Amniotic stem cell (primary cell): ENCODE measurements at regions not wholly inside any gene's neighbourhood (a gene's known extent, or its start where the extent isn't known, plus 50 kb on each side); places are given as distances from the start of the nearest gene placed in this dataset.
A peak's percentile ranks its signal among the peaks of the same experiment; 100 is the strongest.
"Not testable (repeated sequence)": the region's sequence is repeated elsewhere in the genome, so short reads cannot be mapped to it uniquely, and the experiment has no call there.

Experiments
- DNase-seq: peaks from one replicate; lab custom pipeline; 2025; lab: John Stamatoyannopoulos, UW

- DNase-seq = no peak
These were observed 112.7 kb downstream of the TANC2 start for GRCh38 chr17:63078707-63079106.

DNA sequence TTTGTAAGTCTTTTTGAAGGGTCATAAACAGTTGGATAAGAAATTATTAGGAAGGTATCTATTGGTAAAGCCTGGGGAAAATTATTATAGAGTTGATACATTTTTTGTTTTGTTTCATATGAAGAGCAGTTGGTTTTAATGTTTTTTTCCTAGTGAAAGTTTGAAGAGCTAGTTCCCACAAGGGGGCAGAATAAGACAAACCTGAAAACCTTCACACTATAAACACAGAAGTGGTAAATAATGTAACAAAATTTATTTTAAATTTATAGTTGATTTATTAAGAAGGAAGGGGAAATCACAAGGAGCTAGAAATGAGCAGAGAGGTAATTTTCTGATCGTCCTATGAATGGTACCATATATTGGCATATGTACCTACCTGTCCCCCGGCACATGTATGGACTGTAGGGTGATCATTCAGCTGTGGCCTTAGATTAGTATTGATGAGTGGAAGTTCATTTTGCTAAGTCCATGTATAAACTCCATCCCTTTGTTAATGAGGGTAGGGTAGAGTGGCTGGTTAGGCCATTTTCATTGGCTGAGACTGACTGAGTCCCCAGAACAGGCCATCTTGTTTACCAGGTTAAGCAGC is 116.3 kb downstream of the TANC2 start:
- DNase-seq = peak; percentile 3

DNA sequence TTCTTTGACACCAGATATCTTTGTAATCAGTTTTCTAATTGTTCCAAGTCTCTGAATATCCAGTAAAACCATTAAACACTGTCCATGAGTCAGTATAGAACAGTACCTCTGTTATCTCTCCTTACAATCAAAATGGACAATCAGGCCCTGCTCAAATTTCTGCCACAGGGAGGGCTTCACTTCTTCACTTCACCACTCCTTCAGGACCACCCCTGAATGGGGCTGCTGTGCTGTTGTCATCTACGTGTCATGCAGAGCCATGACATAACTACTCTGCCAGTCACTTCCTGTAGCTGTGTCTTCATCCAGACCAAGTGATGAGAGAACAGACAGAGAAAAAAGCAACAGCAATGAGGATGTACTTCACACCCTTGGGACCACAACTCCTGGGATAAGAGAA is 116.9 kb downstream of the TANC2 start:
- DNase-seq = no peak

- no peak for DNase-seq
These were observed 120.6 kb downstream of the TANC2 start for GRCh38 chr17:63086483-63087185.

GRCh38 chr17:63090358-63091114 is 124.5 kb downstream of the TANC2 start:
- DNase-seq = not testable (repeated sequence)

GRCh38 chr17:63091909-63092308 is 125.9 kb downstream of the TANC2 start:
- DNase-seq = not testable (repeated sequence)

- no peak for DNase-seq
These were observed 128.6 kb downstream of the TANC2 start for GRCh38 chr17:63094631-63095030.

- no peak for DNase-seq
These were observed 129.4 kb downstream of the TANC2 start for GRCh38 chr17:63095459-63095858.

GRCh38 chr17:63095879-63096278 is 129.8 kb downstream of the TANC2 start:
- DNase-seq = no peak

- no peak for DNase-seq
These were observed 130.4 kb downstream of the TANC2 start for GRCh38 chr17:63096426-63096825.

DNA sequence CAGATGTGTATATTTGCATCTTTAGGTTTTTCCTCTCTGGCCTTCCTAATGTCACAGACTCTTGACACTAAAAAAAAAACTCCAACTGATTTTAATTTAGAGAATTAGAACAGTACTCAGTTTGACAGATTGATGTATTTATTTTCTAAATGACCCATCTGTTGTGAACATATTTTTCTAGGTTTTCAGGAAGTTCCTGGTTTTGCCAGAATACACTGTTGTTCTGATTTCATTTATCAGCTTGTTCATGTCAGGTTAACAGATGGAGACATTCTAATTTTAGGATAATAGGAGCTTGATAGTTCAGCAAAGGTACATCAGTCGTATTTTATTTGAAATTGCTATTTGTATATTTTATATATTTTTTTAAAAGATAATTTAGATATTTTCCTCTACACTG is 133.4 kb downstream of the TANC2 start:
- no peak for DNase-seq

DNA sequence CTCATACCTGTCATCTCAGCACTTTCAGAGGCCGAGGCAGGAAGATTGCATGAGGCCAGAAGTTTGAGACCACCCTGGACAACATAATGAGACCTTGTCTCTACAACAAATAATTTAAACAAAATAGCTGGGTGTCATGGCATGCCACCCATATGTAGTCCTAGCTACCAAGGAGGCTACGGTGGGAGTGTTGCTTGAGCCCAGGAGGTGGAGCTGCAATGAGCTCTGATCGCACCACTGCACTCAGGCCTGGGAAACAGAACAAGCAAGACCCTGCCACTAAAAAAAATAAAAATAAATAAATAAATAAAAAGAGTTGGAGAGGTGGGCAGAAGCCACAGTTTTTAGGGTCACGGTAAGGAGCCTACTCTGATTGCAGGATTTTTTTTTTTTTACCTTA is 136.0 kb downstream of the TANC2 start:
- DNase-seq = no peak

- no peak for DNase-seq
These were observed 140.0 kb downstream of the TANC2 start for GRCh38 chr17:63106050-63106449.

GRCh38 chr17:63109661-63110060 is 143.6 kb downstream of the TANC2 start:
- DNase-seq = no peak

DNA sequence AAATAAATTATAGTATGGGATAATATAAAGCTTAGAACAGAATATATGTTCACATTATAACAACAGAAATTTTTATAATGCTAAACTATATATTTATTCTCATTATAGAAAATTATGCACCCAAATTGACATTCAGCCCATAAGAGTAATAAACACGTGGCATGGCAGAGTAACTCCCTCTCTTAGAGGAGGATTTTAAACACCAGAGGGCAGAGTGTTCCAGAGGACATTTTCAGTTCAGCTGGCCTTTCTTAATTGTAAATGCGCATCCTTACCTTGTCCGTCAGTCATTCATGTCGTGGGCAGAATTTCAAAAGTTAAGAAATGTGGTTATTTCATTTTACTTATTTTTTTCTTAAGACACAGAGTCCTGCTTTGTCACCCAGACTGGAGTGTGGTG is 147.1 kb downstream of the TANC2 start:
- no peak for DNase-seq

GRCh38 chr17:63116228-63116627 is 150.2 kb downstream of the TANC2 start:
- no peak for DNase-seq

- no peak for DNase-seq
These were observed 151.2 kb downstream of the TANC2 start for GRCh38 chr17:63116967-63117830.

GRCh38 chr17:63120406-63120805 is 154.4 kb downstream of the TANC2 start:
- no peak for DNase-seq

DNA sequence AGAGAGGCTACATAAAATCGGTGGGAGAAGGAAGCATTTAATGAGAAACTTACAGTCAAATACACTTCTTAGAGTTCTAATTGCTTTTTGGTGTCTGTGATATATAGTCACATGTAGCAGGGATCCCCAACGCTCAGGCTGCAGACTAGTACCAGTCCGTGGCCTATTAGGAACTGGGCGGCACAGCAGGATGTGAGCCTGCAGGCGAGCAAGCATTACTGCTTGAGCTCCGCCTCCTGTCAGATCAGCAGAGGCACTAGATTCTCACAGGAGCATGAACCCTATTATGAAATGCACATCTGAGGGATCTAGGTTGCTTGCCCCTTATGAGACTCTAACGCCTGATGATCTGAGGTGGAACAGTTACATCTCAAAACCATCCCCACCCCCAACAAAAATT is 158.5 kb downstream of the TANC2 start:
- no peak for DNase-seq

- no peak for DNase-seq
These were observed 158.9 kb downstream of the TANC2 start for GRCh38 chr17:63124958-63125357.

DNA sequence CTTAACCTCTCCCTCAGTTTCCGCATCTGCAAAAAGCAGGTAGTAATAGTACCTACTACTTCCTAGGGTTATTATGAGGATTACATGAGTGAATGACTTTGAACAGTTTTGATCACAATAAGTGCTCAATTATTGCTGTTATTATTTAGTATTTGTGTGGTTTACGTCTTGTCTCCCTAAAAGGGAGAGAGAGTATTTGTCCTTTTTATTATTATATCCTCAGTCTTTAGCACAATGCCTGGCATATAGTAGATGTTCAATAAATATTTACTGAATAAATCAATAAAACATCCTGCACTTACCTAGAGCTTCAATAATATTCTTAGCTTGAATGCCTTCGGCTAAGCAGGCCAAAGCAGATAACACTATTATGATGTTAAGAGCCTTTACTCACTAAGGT is 160.0 kb downstream of the TANC2 start:
- DNase-seq = no peak

DNA sequence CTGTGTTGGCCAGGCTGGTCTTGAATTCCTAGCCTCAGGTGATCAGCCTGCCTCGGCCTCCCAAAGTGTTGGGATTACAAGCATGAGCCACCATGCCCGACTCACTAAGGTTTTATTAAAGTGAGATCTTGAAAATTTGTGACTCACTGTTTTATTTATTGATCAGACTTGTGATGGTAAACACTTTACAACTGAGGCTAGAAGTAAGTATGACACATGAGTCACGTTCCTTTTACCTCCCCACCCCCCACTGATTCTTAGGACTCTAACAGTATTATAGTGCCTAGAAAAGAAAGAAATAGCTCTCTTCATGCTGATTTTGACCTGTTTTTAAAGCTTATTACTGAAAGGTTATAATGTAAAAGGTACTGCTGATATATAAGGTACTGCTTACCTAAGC is 160.6 kb downstream of the TANC2 start:
- no peak for DNase-seq
